NOMO-1 treated with DMSO at 0.1 percent for 48 hours (cell line): ENCODE measurements at regions not wholly inside any gene's neighbourhood (a gene's known extent, or its start where the extent isn't known, plus 50 kb on each side); places are given as distances from the start of the nearest gene placed in this dataset.
"Not testable (repeated sequence)": the region's sequence is repeated elsewhere in the genome, so short reads cannot be mapped to it uniquely, and the experiment has no call there.

Experiments
- DNase-seq: peaks from one replicate; lab custom pipeline; 2025; ENCODE audit not compliant: unreplicated experiment; lab: John Stamatoyannopoulos, UW

- not testable (repeated sequence) for DNase-seq
Measured at GRCh38 chr2:57251495-57251894, 795.1 kb upstream of the VRK2 start.

- not testable (repeated sequence) for DNase-seq
Measured at GRCh38 chr2:57276408-57276807, 770.2 kb upstream of the VRK2 start.

- DNase-seq = no peak
Measured at GRCh38 chr2:57278451-57278850, 768.2 kb upstream of the VRK2 start.

- no peak for DNase-seq
Measured at GRCh38 chr2:57291209-57291608, 755.4 kb upstream of the VRK2 start.

- no peak for DNase-seq
Measured at GRCh38 chr2:57296795-57297517, 749.6 kb upstream of the VRK2 start.

GRCh38 chr2:57313678-57314077 lies 732.9 kb upstream of the VRK2 start:
- DNase-seq = no peak

- DNase-seq = no peak
Measured at GRCh38 chr2:57314682-57315081, 731.9 kb upstream of the VRK2 start.

- no peak for DNase-seq
Measured at GRCh38 chr2:57330447-57330846, 716.2 kb upstream of the VRK2 start.

- DNase-seq = no peak
Measured at GRCh38 chr2:57333221-57333620, 713.4 kb upstream of the VRK2 start.

- no peak for DNase-seq
Measured at GRCh38 chr2:57343391-57344006, 703.1 kb upstream of the VRK2 start.

GRCh38 chr2:57368190-57368589 lies 678.4 kb upstream of the VRK2 start:
- no peak for DNase-seq

- DNase-seq = no peak
Measured at GRCh38 chr2:57370882-57371585, 675.6 kb upstream of the VRK2 start.

- DNase-seq = no peak
Measured at GRCh38 chr2:57372237-57372984, 674.2 kb upstream of the VRK2 start.

- DNase-seq = no peak
Measured at GRCh38 chr2:57373530-57373929, 673.1 kb upstream of the VRK2 start.

- peak; percentile 39 for DNase-seq
Measured at GRCh38 chr2:57376985-57377384, 669.6 kb upstream of the VRK2 start.

GRCh38 chr2:57386305-57386704 lies 660.3 kb upstream of the VRK2 start:
- DNase-seq = no peak

GRCh38 chr2:57396355-57397098 lies 650.1 kb upstream of the VRK2 start:
- peak; percentile 80 for DNase-seq

GRCh38 chr2:57397550-57398360 lies 648.9 kb upstream of the VRK2 start:
- no peak for DNase-seq

GRCh38 chr2:57399057-57399456 lies 647.5 kb upstream of the VRK2 start:
- no peak for DNase-seq

GRCh38 chr2:57402096-57402495 lies 644.5 kb upstream of the VRK2 start:
- DNase-seq = no peak
